ENCODE measurements at regions not wholly inside any gene's neighbourhood (a gene's known extent, or its start where the extent isn't known, plus 50 kb on each side); places are given as distances from the start of the nearest gene placed in this dataset.

DNA sequence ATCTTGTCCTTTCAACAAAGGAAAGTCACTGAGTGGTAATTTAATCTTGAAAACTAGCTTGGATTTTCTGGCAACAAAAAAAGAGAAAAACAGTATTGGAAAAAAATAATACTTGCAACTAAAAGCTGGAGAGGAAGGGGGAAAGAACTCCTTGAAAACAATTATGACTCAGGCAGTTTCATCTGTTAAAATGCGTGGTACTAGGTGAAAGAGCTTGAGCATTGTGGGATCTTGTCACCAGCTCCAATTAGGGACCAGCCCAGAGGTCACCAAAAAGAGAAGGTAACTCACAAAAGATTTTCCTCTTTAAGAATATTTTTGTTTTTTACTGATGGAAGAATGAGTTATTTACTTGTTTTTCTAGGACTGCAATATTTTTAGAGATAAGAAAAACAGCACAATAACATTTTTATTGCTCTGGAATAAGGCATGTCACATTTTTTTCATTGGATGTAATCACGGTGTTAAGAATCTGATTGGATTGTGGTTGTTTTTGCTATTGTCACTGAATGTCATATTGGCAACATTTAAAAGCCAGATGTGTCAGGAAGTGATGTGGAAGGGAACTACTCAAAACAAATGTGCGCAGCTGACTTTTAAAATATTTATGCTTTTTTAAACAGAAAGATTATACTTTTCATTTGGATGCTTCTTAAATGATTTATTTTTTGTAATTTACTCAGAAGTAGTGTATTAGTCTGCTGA, 78.5 kb upstream of the ADAMTS5 start:
- no peak for TF ChIP-seq POLR2A (IDR thresholded peaks at IDR 0.05)
- TF ChIP-seq, protein P1, sequence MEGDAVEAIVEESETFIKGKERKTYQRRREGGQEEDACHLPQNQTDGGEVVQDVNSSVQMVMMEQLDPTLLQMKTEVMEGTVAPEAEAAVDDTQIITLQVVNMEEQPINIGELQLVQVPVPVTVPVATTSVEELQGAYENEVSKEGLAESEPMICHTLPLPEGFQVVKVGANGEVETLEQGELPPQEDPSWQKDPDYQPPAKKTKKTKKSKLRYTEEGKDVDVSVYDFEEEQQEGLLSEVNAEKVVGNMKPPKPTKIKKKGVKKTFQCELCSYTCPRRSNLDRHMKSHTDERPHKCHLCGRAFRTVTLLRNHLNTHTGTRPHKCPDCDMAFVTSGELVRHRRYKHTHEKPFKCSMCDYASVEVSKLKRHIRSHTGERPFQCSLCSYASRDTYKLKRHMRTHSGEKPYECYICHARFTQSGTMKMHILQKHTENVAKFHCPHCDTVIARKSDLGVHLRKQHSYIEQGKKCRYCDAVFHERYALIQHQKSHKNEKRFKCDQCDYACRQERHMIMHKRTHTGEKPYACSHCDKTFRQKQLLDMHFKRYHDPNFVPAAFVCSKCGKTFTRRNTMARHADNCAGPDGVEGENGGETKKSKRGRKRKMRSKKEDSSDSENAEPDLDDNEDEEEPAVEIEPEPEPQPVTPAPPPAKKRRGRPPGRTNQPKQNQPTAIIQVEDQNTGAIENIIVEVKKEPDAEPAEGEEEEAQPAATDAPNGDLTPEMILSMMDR (IDR thresholded peaks at IDR 0.05) = no peak
